SK-N-SH treated with all-trans-retinoic acid at 6 μM for 48 hours (cell line): ENCODE measurements at regions not wholly inside any gene's neighbourhood (a gene's known extent, or its start where the extent isn't known, plus 50 kb on each side); places are given as distances from the start of the nearest gene placed in this dataset.

Experiments used
- ISL1 ChIP-seq: fragments of 250-450 bp; sonication (Bioruptor Pico); IDR thresholded peaks from 2 replicates; pipeline ENCODE4 v2.1.2; 2022; ENCODE audit warnings: mild to moderate bottlenecking, moderate library complexity
- OSR1 ChIP-seq: fragments of 250-450 bp; sonication (Bioruptor Pico); IDR thresholded peaks from 2 replicates; pipeline ENCODE4 v1.8.0; 2022; ENCODE audit warnings: moderate library complexity, mild to moderate bottlenecking, inconsistent platforms

DNA sequence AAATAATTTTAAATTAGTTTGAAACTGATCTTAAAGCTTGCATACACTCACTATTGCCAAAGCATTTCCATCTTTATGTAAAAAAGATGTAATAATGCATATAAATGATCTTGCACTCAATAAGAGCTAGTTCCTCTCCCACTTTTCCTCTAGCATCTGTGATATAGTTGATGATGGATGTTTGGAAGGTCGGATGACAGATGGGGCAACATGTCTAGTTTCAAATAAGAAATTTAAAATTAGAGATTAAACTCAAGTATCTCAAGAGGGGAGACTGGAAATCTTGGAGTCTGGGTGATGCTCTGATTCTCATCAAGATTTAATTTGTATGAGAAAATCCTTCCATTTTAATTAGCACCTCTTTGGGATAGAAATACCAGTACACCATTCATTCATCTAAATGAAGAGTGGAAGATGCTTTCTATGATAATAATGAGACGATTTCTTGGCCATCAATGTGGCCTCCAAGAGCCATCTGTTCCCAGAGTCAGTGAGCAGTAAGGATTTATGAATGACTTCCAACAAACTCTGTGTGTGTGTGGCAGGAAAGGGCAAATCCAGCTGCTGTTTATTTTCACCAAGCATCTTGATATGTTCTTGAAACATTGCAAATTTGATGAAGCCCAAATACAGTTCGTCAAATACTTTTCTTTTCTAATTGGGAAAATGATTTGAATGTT is 616.3 kb upstream of the CDH8 start:
- TF ChIP-seq ISL1 (CRISPR knock-in tag) (no peak), OSR1 (CRISPR knock-in tag) (no peak)
